A673 (cell line): ENCODE measurements at regions not wholly inside any gene's neighbourhood (a gene's known extent, or its start where the extent isn't known, plus 50 kb on each side); places are given as distances from the start of the nearest gene placed in this dataset.

Experiments used
- CTCF ChIP-seq: fragments of 300-800, 200-600 bp; sonication (generic); conservative IDR thresholded peaks from 2 replicates; pipeline ENCODE4 v1.5.1; 2017; ENCODE audit warnings: low read depth, mild to moderate bottlenecking, antibody characterized with exemption, low read length, moderate library complexity, mixed read lengths
- EZH2 ChIP-seq: fragments of 200-600 bp; sonication (generic); IDR thresholded peaks from 2 replicates; pipeline ENCODE4 v1.6.1; 2017; ENCODE audit warnings: borderline replicate concordance, low read depth, mild to moderate bottlenecking, mixed read lengths, antibody characterized with exemption, low read length; ENCODE audit not compliant: poor library complexity, severe bottlenecking

GRCh38 chr2:492178-492577, 185.0 kb downstream of the TMEM18 start:
- TF ChIP-seq CTCF (no peak), EZH2 (no peak)
